Nephron progenitor cell (in vitro differentiated cells): ENCODE measurements at regions not wholly inside any gene's neighbourhood (a gene's known extent, or its start where the extent isn't known, plus 50 kb on each side); places are given as distances from the start of the nearest gene placed in this dataset.

Experiments
- DNase-seq: peaks from one replicate; pipeline ENCODE4 v3.0.0; 2021
- H3K27ac Mint-ChIP-seq: 2 replicates; pipeline ENCODE4 v1.8.0; 2021; ENCODE audit warnings: mild to moderate bottlenecking, moderate library complexity, mixed read lengths
- H3K27me3 Mint-ChIP-seq: 2 replicates; pipeline ENCODE4 v1.8.0; 2021; ENCODE audit warnings: mild to moderate bottlenecking, low read depth, mixed read lengths; ENCODE audit not compliant: poor library complexity
- H3K36me3 Mint-ChIP-seq: 2 replicates; pipeline ENCODE4 v1.8.0; 2021; ENCODE audit warnings: low read depth, mixed read lengths
- H3K4me1 Mint-ChIP-seq: 2 replicates; pipeline ENCODE4 v1.8.0; 2021; ENCODE audit warnings: mixed read lengths
- H3K4me3 Mint-ChIP-seq: 2 replicates; pipeline ENCODE4 v1.8.0; 2021; ENCODE audit warnings: mild to moderate bottlenecking, moderate library complexity, mixed read lengths
- H3K9me3 Mint-ChIP-seq: 2 replicates; pipeline ENCODE4 v1.8.0; 2021; ENCODE audit warnings: mild to moderate bottlenecking, moderate library complexity, mixed read lengths
- TF ChIP-seq, protein P1 (sequence below): fragments of 200-600 bp; sonication (generic); IDR thresholded peaks from 2 replicates; pipeline ENCODE4 v1.5.0; 2021; ENCODE audit warnings: antibody characterized with exemption

DNA sequence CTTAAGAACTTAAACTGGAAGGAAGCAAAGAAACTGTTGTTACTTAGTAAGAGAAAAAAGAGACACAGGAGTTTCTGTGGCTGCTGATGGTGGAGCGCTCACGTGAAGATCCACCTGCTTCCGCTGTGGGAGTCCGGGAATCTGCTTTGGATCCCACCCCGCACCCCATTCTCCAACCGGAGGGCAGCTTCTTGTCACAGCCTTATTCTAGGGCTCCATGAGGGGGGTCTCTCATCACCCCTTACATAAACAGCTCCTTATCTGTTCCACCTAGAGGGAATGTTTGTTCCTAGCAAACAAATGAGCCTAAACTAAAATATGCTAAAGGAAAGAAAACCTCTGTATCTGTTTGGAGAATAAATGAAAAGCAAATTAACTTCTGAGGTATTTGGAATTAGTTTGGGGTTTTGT is 280.5 kb downstream of the QKI start:
- Mint-ChIP-seq H3K9me3 (no peaks in the 10 kb centered on the region), H3K4me1 (peaks cover 6% of the 10 kb centered on the region), H3K27me3 (peaks cover 14% of the 10 kb centered on the region), H3K4me3 (no peak overlapping the region), H3K36me3 (no peaks in the 10 kb centered on the region), H3K27ac (no peak overlapping the region)
- TF ChIP-seq, protein P1, sequence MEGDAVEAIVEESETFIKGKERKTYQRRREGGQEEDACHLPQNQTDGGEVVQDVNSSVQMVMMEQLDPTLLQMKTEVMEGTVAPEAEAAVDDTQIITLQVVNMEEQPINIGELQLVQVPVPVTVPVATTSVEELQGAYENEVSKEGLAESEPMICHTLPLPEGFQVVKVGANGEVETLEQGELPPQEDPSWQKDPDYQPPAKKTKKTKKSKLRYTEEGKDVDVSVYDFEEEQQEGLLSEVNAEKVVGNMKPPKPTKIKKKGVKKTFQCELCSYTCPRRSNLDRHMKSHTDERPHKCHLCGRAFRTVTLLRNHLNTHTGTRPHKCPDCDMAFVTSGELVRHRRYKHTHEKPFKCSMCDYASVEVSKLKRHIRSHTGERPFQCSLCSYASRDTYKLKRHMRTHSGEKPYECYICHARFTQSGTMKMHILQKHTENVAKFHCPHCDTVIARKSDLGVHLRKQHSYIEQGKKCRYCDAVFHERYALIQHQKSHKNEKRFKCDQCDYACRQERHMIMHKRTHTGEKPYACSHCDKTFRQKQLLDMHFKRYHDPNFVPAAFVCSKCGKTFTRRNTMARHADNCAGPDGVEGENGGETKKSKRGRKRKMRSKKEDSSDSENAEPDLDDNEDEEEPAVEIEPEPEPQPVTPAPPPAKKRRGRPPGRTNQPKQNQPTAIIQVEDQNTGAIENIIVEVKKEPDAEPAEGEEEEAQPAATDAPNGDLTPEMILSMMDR = no peak
- no peak for DNase-seq

DNA sequence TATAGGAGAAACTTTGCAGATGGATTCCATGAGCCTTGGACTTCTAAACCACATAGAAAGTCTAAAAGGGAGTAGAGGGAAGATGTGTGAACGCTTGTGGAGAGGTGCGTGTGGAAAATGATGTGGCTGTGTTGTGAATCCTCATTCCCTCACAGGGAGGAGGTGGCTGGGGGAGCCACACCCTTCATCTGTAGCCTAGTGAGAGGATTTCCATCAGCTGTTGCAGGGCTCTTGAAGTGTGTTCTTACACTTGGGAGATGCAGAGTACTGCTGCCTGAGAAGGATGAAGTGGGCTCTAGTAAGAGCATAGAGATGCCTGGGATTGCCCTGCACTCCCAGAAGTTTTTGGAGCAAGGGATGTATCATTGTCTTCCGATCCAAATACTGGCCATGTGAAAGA is 279.6 kb downstream of the QKI start:
- Mint-ChIP-seq H3K36me3 (no peaks in the 10 kb centered on the region), H3K27ac (no peak overlapping the region), H3K4me1 (no peaks in the 10 kb centered on the region), H3K27me3 (peaks cover 13% of the 10 kb centered on the region), H3K9me3 (no peaks in the 10 kb centered on the region), H3K4me3 (no peak overlapping the region)
- TF ChIP-seq, protein P1 = no peak
- DNase-seq = no peak

DNA sequence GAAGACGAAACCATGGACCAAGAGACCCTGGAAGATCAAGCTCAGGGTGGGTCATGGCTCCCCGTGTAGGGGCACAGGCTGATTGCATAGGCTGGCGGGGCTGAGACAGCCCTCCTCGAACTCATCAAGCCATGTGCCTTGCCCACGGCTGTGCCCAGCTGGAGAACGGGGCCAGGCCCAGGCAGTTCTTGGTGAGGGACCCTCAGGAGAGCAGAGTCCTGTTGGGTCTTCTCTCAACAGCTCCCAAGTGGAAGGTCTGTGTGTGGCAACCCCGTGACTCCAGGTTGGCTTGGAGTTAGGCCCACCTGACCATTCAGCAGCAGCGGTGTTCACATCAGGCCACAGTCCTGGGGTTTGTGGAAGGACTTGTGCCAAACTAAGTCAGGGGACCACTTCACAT is 276.5 kb downstream of the QKI start:
- H3K4me3 Mint-ChIP-seq = no peak overlapping the region
- DNase-seq = no peak
- H3K27me3 Mint-ChIP-seq = peaks cover 12% of the 10 kb centered on the region
- H3K9me3 Mint-ChIP-seq = no peaks in the 10 kb centered on the region
- H3K27ac Mint-ChIP-seq = no peak overlapping the region
- TF ChIP-seq, protein P1 = no peak
- H3K36me3 Mint-ChIP-seq = no peaks in the 10 kb centered on the region
- H3K4me1 Mint-ChIP-seq = no peaks in the 10 kb centered on the region

DNA sequence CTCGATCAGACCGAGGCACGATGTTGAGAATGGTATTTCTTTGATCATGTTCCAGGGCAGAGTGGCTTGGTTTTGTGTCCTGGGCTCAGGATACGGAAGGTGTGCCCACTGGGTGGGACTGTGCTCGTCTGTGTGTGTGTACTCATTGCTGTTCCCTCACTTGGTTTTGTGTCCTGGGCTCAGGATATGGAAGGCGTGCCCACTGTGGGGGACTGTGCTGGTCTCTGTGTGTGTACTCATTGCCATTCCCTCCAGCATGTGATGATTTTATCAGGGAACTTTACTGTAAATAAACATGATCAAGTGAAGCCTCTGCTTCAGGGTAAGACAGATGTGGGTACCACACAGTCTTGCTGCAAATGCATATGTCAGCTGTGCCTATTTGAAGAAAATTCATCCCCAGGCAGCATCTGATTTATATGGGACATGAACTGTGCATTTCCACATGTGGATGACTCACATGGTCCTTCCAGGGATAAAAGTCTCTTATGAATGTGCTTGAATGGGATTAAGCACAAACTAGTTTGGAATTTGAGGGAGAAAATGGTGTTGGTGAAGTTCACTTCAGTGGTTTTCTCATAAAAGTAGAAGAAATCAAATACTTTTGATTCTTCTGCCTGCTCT is 274.3 kb downstream of the QKI start:
- Mint-ChIP-seq H3K36me3 (peaks cover 3% of the 10 kb centered on the region), H3K27ac (no peak overlapping the region), H3K9me3 (peaks cover 3% of the 10 kb centered on the region), H3K27me3 (peaks cover 13% of the 10 kb centered on the region), H3K4me1 (no peaks in the 10 kb centered on the region), H3K4me3 (no peak overlapping the region)
- TF ChIP-seq, protein P1 = no peak
- DNase-seq = no peak

DNA sequence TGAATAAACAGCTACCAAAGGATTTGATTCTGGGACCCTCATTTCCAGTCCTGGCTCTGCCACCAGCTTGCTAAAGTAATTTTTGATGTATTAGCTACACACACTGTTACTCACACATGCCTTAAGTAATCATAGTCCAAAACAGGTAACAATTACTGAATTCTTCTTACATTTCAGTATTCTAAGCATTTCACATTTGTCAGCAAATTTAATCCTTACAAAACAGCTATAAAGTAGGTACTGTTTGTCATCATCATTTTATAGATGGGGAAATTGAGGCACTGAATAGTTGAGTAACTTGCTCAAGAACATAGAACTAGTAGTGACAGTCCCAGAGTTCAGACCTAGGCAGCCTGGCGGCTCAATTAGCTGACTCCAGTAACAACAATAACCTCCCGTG is 272.6 kb downstream of the QKI start:
- H3K27me3 Mint-ChIP-seq = peaks cover 12% of the 10 kb centered on the region
- DNase-seq = no peak
- H3K36me3 Mint-ChIP-seq = peaks cover 11% of the 10 kb centered on the region
- H3K4me3 Mint-ChIP-seq = no peak overlapping the region
- TF ChIP-seq, protein P1 = no peak
- no peak overlapping the region for H3K27ac Mint-ChIP-seq
- peaks cover 14% of the 10 kb centered on the region for H3K9me3 Mint-ChIP-seq
- H3K4me1 Mint-ChIP-seq = no peaks in the 10 kb centered on the region

DNA sequence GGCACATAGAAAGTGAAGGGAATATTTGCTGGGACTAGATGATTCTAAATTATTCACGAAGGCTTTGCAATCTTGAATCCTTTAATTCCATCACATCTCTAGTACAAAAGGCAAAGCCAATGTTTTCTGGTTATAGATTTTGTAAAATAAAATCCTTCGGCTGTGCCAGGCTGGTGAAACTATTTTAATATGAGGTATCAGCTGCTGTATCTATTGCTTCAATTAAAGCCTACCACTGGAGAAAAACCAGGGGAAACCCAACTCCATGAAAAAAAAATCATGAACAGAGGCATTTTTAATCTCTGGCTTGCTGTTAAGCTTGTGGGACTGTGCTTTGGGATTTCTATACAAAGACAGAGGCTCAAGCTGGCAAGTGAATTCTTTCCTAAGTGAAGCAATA is 271.8 kb downstream of the QKI start:
- TF ChIP-seq, protein P1 = no peak
- H3K9me3 Mint-ChIP-seq = peaks cover 17% of the 10 kb centered on the region
- no peaks in the 10 kb centered on the region for H3K4me1 Mint-ChIP-seq
- H3K27me3 Mint-ChIP-seq = peaks cover 13% of the 10 kb centered on the region
- H3K36me3 Mint-ChIP-seq = peaks cover 11% of the 10 kb centered on the region
- no peak overlapping the region for H3K4me3 Mint-ChIP-seq
- H3K27ac Mint-ChIP-seq = no peak overlapping the region
- no peak for DNase-seq
